ENCODE measurements at regions not wholly inside any gene's neighbourhood (a gene's known extent, or its start where the extent isn't known, plus 50 kb on each side); places are given as distances from the start of the nearest gene placed in this dataset.

DNA sequence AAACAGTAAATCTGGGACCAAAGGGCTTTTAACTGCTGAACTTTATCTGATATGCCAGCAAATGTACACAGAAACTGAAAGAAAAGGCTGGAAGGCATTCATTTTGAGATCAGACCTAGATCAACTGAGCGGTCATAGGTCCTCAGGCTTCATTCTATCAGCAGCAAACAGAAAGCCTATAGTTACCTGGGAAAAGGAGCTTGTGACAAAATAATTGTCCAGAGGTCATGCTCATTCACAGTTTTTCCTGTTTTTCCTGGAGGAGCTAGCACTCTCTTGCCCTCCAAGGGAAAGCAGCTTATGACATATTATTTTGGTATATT lies 320.2 kb downstream of the AHR start:
- Histone ChIP-seq H3K4me3 (no peak overlapping the region), H3K36me3 (no peaks in the 10 kb centered on the region), H3K4me1 (peaks cover 0 to 5% (median 0%) of the 10 kb centered on the region in 4 donors), H3K27me3 (no peaks in the 10 kb centered on the region), H3K9me3 (no peaks in the 10 kb centered on the region), H3K27ac (no peak overlapping the region)
- no peak for DNase-seq
- TF ChIP-seq, protein P1, sequence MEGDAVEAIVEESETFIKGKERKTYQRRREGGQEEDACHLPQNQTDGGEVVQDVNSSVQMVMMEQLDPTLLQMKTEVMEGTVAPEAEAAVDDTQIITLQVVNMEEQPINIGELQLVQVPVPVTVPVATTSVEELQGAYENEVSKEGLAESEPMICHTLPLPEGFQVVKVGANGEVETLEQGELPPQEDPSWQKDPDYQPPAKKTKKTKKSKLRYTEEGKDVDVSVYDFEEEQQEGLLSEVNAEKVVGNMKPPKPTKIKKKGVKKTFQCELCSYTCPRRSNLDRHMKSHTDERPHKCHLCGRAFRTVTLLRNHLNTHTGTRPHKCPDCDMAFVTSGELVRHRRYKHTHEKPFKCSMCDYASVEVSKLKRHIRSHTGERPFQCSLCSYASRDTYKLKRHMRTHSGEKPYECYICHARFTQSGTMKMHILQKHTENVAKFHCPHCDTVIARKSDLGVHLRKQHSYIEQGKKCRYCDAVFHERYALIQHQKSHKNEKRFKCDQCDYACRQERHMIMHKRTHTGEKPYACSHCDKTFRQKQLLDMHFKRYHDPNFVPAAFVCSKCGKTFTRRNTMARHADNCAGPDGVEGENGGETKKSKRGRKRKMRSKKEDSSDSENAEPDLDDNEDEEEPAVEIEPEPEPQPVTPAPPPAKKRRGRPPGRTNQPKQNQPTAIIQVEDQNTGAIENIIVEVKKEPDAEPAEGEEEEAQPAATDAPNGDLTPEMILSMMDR (IDR thresholded peaks at IDR 0.05) = no peak
- intact Hi-C loops (cut with DNase I; ENCODE audit: low total_unique reads) = no loop called here

DNA sequence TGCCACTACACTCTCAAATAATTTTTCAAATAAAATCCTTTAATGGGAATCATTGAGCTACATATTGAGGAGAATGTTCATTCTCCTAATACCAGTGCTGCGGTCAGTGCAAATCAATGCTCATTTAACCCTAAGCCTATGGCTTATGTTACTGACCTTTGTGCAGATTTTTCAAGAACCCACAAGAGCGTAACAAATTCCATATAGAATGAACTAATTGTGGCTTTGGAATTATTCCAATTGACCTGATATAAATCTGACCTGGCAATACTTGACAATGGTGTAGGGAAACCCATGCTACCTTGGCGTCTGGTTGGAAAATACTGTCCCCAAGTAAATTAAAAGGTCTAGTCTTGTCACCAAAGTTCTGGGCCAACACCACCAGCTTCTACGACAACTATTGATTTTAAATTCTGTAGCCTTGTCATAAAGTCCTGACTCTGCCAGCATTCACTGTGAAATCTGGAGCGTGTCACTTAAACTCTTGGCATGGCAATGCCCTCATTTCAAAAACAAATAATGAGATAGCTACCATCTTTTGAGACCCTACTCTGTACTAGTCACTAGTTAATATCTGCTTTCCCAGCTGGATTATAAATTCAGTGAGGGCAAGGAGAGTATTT lies 320.9 kb downstream of the AHR start:
- intact Hi-C loops (cut with DNase I; ENCODE audit: low total_unique reads) = no loop called here
- no peaks in the 10 kb centered on the region for H3K9me3 ChIP-seq
- TF ChIP-seq, protein P1 (IDR thresholded peaks at IDR 0.05) = no peak

DNA sequence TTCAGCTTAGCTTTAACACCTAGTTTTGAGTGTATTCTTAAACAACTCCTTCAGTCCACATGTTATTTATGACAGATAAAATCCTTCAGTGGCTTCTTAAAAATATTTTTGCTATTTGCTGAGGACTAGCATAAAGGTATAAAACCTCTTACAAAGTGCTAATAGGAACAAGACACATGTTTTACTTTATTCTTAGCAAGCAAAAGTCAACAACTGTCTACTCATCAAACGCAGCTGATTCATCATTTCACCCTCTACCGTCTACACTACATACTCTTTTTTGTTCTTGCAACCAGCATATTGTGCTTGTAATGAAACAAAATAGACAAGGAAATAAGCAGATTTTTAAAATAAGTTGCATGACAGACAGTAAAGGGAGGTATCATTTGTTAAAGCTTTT lies 319.7 kb downstream of the SNX13 start:
- Histone ChIP-seq H3K9me3 (no peaks in the 10 kb centered on the region), H3K36me3 (no peaks in the 10 kb centered on the region), H3K27ac (no peak overlapping the region), H3K27me3 (no peaks in the 10 kb centered on the region), H3K4me3 (no peak overlapping the region), H3K4me1 (peaks cover 0 to 22% (median 5%) of the 10 kb centered on the region in 4 donors)
- TF ChIP-seq, protein P1 (IDR thresholded peaks at IDR 0.05) = no peak
- DNase-seq = no peak
- intact Hi-C loops (cut with DNase I; ENCODE audit: low total_unique reads) = no loop called here

More for the DNA sequence above, 320.9 kb downstream of the AHR start:
- Histone ChIP-seq H3K27me3 (no peaks in the 10 kb centered on the region), H3K4me1 (peaks cover 0 to 12% (median 3%) of the 10 kb centered on the region in 4 donors), H3K36me3 (no peaks in the 10 kb centered on the region), H3K27ac (no peak overlapping the region), H3K4me3 (no peak overlapping the region)
- DNase-seq = no peak

DNA sequence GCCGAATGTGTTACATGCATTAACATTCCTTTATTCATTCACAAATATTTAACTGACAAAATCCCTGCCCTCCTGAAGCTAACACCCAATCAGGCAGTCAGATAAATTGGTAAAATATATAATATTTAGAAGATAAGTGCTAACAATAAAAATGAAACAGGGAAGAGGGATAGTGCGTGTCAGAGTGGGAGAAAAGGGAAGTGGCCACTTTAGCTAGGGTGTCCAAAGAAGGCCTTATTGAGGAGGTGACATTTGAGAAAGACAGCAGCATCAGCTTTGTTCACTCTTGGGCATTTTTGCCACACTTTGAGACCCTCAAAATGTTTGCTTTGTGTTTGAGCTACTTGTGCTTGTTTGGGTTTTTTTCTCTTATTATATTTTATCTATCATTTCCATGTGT lies 317.8 kb downstream of the SNX13 start:
- Histone ChIP-seq H3K4me3 (no peak overlapping the region), H3K27ac (no peak overlapping the region), H3K36me3 (no peaks in the 10 kb centered on the region), H3K9me3 (no peaks in the 10 kb centered on the region), H3K27me3 (no peaks in the 10 kb centered on the region), H3K4me1 (peaks cover 0 to 22% (median 5%) of the 10 kb centered on the region in 4 donors)
- intact Hi-C loops (cut with DNase I; ENCODE audit: low total_unique reads) = no loop called here
- no peak for DNase-seq
- TF ChIP-seq, protein P1 (IDR thresholded peaks at IDR 0.05) = no peak

DNA sequence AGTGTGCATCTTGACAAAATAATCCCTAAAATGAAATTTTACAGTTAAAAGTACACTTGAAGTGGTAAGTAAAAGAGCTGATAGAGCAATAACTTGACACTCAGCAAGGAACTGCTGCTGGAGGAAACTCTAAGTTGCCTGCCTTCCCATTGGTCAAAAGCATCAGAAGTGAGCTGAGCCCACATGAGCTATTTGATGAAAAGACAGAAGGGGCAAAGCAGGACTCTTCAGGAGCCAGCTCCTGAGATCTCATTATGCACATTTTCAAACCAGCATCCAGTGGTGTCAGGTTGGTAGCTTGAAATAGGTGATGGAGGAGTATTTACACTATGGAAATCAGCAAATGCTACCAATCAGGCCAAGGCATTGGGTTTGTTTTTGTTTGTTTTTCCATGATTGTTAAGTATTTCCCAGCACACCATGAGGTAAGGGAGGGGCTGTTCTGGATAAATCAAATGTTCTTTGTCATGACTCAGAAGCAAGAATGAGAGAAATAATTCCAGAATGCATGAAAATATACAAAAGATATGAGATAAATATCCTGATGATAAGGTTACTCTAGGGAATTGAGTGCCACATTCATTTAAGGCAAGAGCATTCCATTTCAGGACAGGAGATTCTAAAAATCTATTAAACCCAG lies 316.6 kb downstream of the SNX13 start:
- no peaks in the 10 kb centered on the region for H3K36me3 ChIP-seq
- no peak for DNase-seq
- H3K4me3 ChIP-seq = no peak overlapping the region
- H3K27me3 ChIP-seq = no peaks in the 10 kb centered on the region
- TF ChIP-seq, protein P1 (IDR thresholded peaks at IDR 0.05) = no peak
- H3K27ac ChIP-seq = no peak overlapping the region
- no peaks in the 10 kb centered on the region for H3K9me3 ChIP-seq
- intact Hi-C loops (cut with DNase I; ENCODE audit: low total_unique reads) = no loop called here
- peaks cover 0 to 22% (median 5%) of the 10 kb centered on the region in 4 donors for H3K4me1 ChIP-seq

Data from tibial artery (tissue), 4 donors.